Cardiac fibroblast (primary cell): ENCODE measurements at regions not wholly inside any gene's neighbourhood (a gene's known extent, or its start where the extent isn't known, plus 50 kb on each side); places are given as distances from the start of the nearest gene placed in this dataset.

Experiments used
- DNase-seq, 2 donors: peaks; one replicate each; pipeline versions ENCODE4 v3.0.0 to v3.0.0-alpha.2; 2010; ENCODE audit warnings: low read depth in 2 of 2
- H3K4me3 ChIP-seq, 2 donors: replicated peaks in 1 of 2; 1 replicate in 1 of 2; 2 replicates in 1 of 2; pipeline ENCODE4 v1.5.1; 2011; ENCODE audit warnings: low read depth in 2 of 2, low read length in 2 of 2, mild to moderate bottlenecking in 2 of 2, moderate library complexity in 1 of 2
- TF ChIP-seq, protein P1 (sequence below): IDR thresholded peaks from one replicate; pipeline ENCODE4 v1.5.1; 2011; ENCODE audit warnings: low read depth, mild to moderate bottlenecking, low read length, inconsistent platforms

DNA sequence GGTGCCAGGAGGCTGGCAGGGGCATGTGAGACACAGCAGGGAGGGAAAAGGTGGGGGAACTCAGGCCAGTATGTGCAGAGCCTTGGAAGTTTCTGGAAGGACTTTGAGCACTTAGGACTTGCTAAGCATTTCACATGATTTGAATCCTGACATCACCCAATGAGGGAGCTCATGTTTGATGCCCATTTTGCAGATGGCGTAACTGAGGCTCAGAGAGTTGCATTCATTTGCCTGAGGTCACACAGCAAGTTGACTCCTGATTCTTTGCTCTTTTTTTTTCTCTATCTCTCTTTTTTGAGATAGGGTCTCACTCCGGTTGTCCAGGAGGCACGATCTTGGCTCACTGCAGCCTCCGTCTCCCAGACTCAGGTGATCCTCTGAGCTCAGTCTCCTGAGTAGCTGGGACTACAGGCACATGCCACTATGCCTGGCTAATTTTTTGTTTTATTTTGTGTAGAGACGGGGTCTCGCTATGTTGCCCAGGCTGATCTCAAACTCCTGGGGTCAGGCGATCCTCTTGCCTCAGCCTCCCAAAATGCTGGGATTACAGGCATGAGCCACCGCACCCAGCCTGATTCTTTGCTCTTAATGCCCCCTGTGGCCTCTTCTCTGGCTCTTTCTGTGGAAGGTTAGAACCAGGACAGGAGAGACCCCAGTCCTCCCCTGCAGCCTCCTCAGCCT lies 246.1 kb downstream of the RBM19 start:
- no peak overlapping the region for H3K4me3 ChIP-seq
- no peak for DNase-seq
- TF ChIP-seq, protein P1, sequence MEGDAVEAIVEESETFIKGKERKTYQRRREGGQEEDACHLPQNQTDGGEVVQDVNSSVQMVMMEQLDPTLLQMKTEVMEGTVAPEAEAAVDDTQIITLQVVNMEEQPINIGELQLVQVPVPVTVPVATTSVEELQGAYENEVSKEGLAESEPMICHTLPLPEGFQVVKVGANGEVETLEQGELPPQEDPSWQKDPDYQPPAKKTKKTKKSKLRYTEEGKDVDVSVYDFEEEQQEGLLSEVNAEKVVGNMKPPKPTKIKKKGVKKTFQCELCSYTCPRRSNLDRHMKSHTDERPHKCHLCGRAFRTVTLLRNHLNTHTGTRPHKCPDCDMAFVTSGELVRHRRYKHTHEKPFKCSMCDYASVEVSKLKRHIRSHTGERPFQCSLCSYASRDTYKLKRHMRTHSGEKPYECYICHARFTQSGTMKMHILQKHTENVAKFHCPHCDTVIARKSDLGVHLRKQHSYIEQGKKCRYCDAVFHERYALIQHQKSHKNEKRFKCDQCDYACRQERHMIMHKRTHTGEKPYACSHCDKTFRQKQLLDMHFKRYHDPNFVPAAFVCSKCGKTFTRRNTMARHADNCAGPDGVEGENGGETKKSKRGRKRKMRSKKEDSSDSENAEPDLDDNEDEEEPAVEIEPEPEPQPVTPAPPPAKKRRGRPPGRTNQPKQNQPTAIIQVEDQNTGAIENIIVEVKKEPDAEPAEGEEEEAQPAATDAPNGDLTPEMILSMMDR, result no peak

DNA sequence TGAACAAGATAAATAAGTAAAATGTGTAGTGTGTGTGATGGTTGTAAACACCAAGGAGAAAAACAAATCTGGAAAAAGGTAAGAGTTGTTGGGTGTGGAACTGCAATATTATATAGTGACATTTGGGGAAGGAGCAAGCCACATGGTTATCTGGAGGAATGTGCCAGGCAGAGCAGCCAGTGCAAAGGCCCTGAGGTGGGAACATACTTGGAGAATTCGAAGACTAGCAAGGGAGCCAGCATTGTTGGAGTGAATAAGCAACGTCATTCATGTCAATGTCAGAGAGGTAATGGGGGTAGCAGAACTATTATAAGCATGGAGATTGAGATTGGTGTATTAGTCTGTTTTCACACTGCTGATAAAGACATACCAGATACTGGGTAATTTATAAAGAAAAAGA lies 241.5 kb upstream of the LHX5 start:
- TF ChIP-seq, protein P1, result no peak
- H3K4me3 ChIP-seq, result no peak overlapping the region
- DNase-seq, result no peak

DNA sequence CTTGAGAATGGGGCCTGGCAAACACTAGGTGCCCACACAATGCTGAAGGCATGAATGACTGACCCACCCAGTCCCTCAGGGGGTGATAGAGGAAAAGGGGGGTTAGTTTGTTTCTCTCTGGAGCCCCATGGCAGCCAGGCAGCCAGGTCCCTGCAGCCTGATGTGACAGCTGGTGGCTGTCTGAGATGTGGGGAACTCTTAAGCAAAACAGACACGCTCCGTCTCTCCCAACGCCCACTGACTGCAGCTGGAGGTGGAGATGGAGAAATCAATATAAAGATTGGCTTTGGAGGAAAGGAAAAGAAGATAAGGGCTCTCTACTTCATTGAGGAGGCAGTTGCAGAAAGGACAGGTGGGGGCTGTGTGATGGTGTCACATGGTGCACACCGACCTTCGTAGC lies 240.8 kb upstream of the LHX5 start:
- DNase-seq, result no peak
- H3K4me3 ChIP-seq, result no peak overlapping the region
- TF ChIP-seq, protein P1, result no peak

DNA sequence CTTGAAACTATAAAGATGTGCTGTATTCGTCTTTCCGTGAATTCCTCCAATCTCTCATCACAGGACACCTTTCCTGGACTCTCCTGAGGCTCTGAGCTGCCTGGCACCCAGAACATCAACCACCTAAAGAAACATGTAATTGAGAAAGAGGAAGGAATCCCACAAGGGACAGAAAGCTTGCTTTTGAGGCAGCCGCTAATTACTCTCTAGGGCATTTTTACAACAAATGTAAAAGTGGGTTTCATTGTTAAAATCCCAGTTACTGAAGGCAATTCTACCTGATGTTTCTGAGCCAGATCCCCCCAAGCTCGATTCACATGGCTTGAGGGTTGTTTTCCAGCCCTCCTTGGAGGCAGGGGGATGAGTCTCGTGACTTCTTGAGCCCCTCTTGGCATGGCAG lies 238.5 kb upstream of the LHX5 start:
- no peak overlapping the region for H3K4me3 ChIP-seq
- TF ChIP-seq, protein P1, result no peak
- DNase-seq, result no peak

DNA sequence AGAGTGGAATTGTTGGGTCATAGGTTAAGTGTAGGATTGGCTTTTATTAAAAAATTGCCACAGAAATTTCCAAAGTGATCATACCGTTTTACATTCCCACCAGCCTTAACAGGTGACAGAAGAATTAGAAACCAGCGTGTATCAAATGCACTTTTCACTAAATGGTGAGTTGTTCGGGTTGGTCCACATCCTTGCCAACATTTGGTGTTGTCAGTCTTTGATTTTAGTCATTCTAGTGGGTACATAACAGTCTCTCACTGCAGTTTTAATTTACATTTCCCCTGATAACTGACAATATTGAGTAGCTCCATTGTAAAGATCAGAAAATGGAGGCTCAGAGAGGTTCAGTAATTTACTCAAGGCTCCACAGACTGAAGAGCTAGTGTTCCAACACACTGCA lies 237.8 kb upstream of the LHX5 start:
- H3K4me3 ChIP-seq, result no peak overlapping the region
- TF ChIP-seq, protein P1, result no peak
- no peak for DNase-seq

DNA sequence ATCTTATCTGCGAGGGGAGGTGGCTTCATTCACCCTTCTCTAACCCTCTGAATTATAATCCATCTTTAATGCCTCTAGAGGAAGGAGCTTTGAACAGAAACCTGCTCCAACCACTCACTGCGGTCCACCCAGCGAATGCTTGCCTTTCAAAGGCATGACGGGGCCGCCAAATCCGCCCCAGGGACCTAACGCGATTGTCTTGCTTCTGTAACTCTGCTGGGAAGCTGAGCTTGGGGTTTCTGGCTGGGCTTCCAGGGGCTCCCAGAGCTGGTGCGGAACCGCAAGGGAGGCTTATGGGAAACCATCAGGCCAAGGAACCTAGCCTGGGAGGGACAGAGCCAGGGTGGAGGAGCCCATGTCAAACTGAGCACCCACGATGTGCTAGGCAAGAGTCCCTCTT lies 231.2 kb upstream of the LHX5 start:
- no peak overlapping the region for H3K4me3 ChIP-seq
- DNase-seq, result no peak
- TF ChIP-seq, protein P1, result no peak

DNA sequence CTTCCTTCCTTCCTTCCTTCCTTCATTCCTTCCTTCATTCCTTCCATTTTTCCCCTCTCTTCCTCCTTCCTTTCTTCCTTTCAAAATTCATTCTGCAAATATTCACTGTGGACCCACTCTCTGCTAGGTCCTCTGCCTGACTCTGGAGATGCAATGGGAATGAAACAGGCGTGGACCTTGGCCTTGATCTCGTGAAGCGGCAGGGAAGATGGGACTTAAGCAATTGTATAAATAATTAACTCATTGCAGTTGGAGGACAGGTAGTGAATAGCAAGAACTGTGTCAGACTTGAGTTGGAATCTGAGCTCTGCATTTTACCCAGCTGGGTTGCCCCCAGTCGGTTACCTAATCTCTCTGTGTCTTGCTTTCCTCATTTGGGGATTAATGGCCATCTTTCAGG lies 230.6 kb upstream of the LHX5 start:
- TF ChIP-seq, protein P1, result no peak
- DNase-seq, result no peak
- no peak overlapping the region for H3K4me3 ChIP-seq
